GM13977 (cell line): ENCODE measurements at regions not wholly inside any gene's neighbourhood (a gene's known extent, or its start where the extent isn't known, plus 50 kb on each side); places are given as distances from the start of the nearest gene placed in this dataset.

Experiments used
- DNase-seq: peaks from one replicate; pipeline ENCODE4 v3.0.0; 2012; ENCODE audit warnings: low spot score
- CTCF ChIP-seq: IDR thresholded peaks from 2 replicates; pipeline ENCODE4 v1.5.1; 2012; ENCODE audit warnings: mild to moderate bottlenecking, control low read depth; ENCODE audit not compliant: insufficient read depth; ENCODE audit errors: extremely low read depth, missing control alignments
- in situ Hi-C: fragments of 300-500 bp; cut with MboI; formaldehyde crosslinking; loops from one replicate; pipeline ENCODE4 v1.12.0; 2022; ENCODE audit warnings: low sequenced_read_pairs, low pct_unique_long_range_greater_than_20kb, mixed read lengths, inconsistent platforms; ENCODE audit not compliant: unreplicated experiment

GRCh38 chr9:90460220-90460619, 182.4 kb downstream of the DIRAS2 start:
- TF ChIP-seq CTCF, result no peak
- in situ Hi-C loops, result no loop called here
- DNase-seq, result no peak

- in situ Hi-C loops, result no loop called here
- no peak for TF ChIP-seq CTCF
- no peak for DNase-seq
These were observed 177.6 kb downstream of the DIRAS2 start for GRCh38 chr9:90464978-90465377.

GRCh38 chr9:90466441-90466840, 176.2 kb downstream of the DIRAS2 start:
- TF ChIP-seq CTCF, result no peak
- in situ Hi-C loops, result no loop called here
- no peak for DNase-seq

- no peak for DNase-seq
- in situ Hi-C loops, result no loop called here
- no peak for TF ChIP-seq CTCF
These were observed 173.2 kb downstream of the DIRAS2 start for GRCh38 chr9:90469435-90469834.

- no peak for TF ChIP-seq CTCF
- no peak for DNase-seq
- in situ Hi-C loops, result no loop called here
These were observed 172.7 kb downstream of the DIRAS2 start for GRCh38 chr9:90469865-90470387.

- in situ Hi-C loops, result no loop called here
- no peak for DNase-seq
- TF ChIP-seq CTCF, result no peak
These were observed 166.6 kb downstream of the DIRAS2 start for GRCh38 chr9:90476058-90476457.

- in situ Hi-C loops, result no loop called here
- no peak for TF ChIP-seq CTCF
- DNase-seq, result no peak
These were observed 165.1 kb downstream of the DIRAS2 start for GRCh38 chr9:90477535-90477934.
